GM18519 (cell line): ENCODE measurements at regions not wholly inside any gene's neighbourhood (a gene's known extent, or its start where the extent isn't known, plus 50 kb on each side); places are given as distances from the start of the nearest gene placed in this dataset.
"Not testable (repeated sequence)": the region's sequence is repeated elsewhere in the genome, so short reads cannot be mapped to it uniquely, and the experiment has no call there.

Source experiments
- ATAC-seq: cut with Tn5 transposase; IDR thresholded peaks from one replicate; pipeline ENCODE4 v1.9.1; 2021; ENCODE audit warnings: mild to moderate bottlenecking, moderate library complexity; ENCODE audit not compliant: unreplicated experiment, low FRiP score

GRCh38 chr3:59245859-59246501 lies 196.2 kb upstream of the CFAP20DC start:
- ATAC-seq: no peak

GRCh38 chr3:59245300-59245858 lies 195.6 kb upstream of the CFAP20DC start:
- no peak for ATAC-seq

GRCh38 chr3:59244343-59244742 lies 194.5 kb upstream of the CFAP20DC start:
- ATAC-seq: no peak

GRCh38 chr3:59243476-59243875 lies 193.7 kb upstream of the CFAP20DC start:
- ATAC-seq: no peak

- no peak for ATAC-seq
Observed at GRCh38 chr3:59240666-59241255, 190.9 kb upstream of the CFAP20DC start.

- no peak for ATAC-seq
Observed at GRCh38 chr3:59237121-59237520, 187.3 kb upstream of the CFAP20DC start.

GRCh38 chr3:59235634-59236012 lies 185.8 kb upstream of the CFAP20DC start:
- no peak for ATAC-seq

GRCh38 chr3:59234884-59235633 lies 185.2 kb upstream of the CFAP20DC start:
- no peak for ATAC-seq

GRCh38 chr3:59230379-59230778 lies 180.6 kb upstream of the CFAP20DC start:
- ATAC-seq: not testable (repeated sequence)

GRCh38 chr3:59213860-59214259 lies 164.0 kb upstream of the CFAP20DC start:
- no peak for ATAC-seq

GRCh38 chr3:59212128-59212779 lies 162.4 kb upstream of the CFAP20DC start:
- peak; percentile 73 for ATAC-seq

GRCh38 chr3:59210260-59210659 lies 160.4 kb upstream of the CFAP20DC start:
- no peak for ATAC-seq

- ATAC-seq: no peak
Observed at GRCh38 chr3:59192473-59192872, 142.6 kb upstream of the CFAP20DC start.

- ATAC-seq: no peak
Observed at GRCh38 chr3:59191651-59192050, 141.8 kb upstream of the CFAP20DC start.

GRCh38 chr3:59189939-59190338 lies 140.1 kb upstream of the CFAP20DC start:
- ATAC-seq: no peak

GRCh38 chr3:59189526-59189925 lies 139.7 kb upstream of the CFAP20DC start:
- ATAC-seq: no peak

- no peak for ATAC-seq
Observed at GRCh38 chr3:59186725-59187124, 136.9 kb upstream of the CFAP20DC start.

- no peak for ATAC-seq
Observed at GRCh38 chr3:59185591-59186369, 136.0 kb upstream of the CFAP20DC start.

GRCh38 chr3:59180006-59180405 lies 130.2 kb upstream of the CFAP20DC start:
- no peak for ATAC-seq

- no peak for ATAC-seq
Observed at GRCh38 chr3:59178698-59179097, 128.9 kb upstream of the CFAP20DC start.
